NT2/D1 (cell line): ENCODE measurements at regions not wholly inside any gene's neighbourhood (a gene's known extent, or its start where the extent isn't known, plus 50 kb on each side); places are given as distances from the start of the nearest gene placed in this dataset.

Experiments
- SUZ12 ChIP-seq: IDR thresholded peaks from 2 replicates; pipeline ENCODE4 v1.6.1; 2011; ENCODE audit not compliant: insufficient read length, insufficient read depth; ENCODE audit errors: extremely low read depth
- YY1 ChIP-seq: IDR thresholded peaks from 2 replicates; pipeline ENCODE4 v1.6.1; 2011; ENCODE audit not compliant: insufficient read length, insufficient read depth

DNA sequence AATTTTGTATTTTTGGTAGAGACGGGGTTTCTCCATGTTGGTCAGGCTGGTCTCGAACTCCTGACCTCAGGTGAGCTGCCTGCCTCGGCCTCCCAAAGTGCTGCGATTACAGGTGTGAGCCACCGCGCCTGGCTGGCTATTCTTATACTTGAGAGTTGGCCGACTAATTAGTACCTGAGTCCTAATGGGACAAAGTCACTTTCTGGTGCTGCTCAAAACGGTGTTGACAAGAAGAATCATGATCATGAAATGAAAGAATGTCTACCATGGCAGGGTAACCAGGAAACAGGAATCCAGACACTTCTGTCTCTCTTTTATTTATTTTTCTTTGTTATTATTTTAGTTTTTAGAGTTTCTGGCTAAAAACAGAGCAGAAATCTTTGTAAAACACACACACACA, 54.7 kb upstream of the RAB6D start:
- TF ChIP-seq YY1 (no peak), SUZ12 (no peak)
